ENCODE measurements at regions not wholly inside any gene's neighbourhood (a gene's known extent, or its start where the extent isn't known, plus 50 kb on each side); places are given as distances from the start of the nearest gene placed in this dataset.

DNA sequence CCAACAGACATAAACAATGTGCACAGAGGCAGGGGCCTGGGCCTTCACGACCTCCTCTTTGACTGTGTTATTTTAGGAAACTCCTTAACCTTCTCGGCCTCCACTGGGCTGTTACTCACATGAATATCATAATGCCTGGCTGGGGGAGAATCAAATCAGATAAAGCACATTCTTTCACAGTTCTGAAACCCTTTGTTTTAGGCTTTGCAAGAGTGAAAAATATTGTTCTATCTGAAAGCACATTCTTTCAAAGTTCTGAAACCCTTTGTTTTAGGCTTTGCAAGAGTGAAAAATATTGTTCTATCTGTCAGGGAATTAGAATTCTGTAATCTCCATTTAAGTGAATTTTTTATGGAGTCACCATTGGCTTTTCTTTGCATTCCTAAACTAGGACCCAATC lies 50.7 kb upstream of the SYNDIG1 start:
- TF ChIP-seq GATA3 (IDR thresholded peaks at IDR 0.05; ENCODE audit: low read depth, low read length) (no peak), GATA2 (IDR thresholded peaks at IDR 0.05; ENCODE audit: low read depth, low read length) (no peak)

DNA sequence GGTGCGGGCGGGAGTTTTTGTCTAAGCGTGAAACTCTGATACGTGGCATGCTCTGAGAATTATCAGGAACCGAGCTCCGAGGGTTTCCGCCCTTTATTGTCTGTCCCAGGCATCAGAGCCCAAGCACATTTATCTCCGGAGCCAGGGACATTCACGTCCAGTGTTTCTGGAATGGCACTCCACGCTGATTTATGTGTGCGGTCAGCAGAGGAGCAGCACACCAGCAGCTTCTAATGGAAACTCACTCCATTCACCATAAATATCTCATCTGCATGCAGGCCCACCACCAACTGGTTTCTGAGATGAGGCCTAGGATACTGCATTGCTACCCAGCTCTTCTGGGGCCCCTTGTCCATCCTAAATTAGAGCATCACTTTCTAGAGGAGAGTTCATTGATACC lies 51.9 kb upstream of the SYNDIG1 start:
- TF ChIP-seq GATA3 (IDR thresholded peaks at IDR 0.05; ENCODE audit: low read depth, low read length), result no peak
- TF ChIP-seq GATA2 (IDR thresholded peaks at IDR 0.05; ENCODE audit: low read depth, low read length), result no peak

DNA sequence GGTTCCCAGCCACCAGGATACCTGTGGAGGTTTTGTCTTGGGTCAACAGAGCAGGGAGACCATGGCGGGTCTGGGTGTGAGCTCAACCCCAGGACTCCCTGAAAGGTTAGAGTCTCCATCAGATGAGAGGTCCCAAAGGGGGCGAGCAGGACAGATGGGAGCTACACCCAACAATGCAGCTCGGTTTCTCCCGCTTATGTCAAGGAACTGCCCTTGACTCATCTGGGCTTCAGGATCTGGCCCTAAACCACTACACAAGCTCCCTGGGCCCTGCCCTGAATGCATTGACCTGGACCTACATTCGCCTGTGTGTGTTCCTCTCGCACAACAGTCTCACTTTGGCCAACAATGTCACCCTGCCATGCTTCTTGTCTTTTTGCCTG lies 57.6 kb upstream of the SYNDIG1 start:
- TF ChIP-seq GATA2 (IDR thresholded peaks at IDR 0.05; ENCODE audit: low read depth, low read length), result no peak
- no peak for TF ChIP-seq GATA3 (IDR thresholded peaks at IDR 0.05; ENCODE audit: low read depth, low read length)

DNA sequence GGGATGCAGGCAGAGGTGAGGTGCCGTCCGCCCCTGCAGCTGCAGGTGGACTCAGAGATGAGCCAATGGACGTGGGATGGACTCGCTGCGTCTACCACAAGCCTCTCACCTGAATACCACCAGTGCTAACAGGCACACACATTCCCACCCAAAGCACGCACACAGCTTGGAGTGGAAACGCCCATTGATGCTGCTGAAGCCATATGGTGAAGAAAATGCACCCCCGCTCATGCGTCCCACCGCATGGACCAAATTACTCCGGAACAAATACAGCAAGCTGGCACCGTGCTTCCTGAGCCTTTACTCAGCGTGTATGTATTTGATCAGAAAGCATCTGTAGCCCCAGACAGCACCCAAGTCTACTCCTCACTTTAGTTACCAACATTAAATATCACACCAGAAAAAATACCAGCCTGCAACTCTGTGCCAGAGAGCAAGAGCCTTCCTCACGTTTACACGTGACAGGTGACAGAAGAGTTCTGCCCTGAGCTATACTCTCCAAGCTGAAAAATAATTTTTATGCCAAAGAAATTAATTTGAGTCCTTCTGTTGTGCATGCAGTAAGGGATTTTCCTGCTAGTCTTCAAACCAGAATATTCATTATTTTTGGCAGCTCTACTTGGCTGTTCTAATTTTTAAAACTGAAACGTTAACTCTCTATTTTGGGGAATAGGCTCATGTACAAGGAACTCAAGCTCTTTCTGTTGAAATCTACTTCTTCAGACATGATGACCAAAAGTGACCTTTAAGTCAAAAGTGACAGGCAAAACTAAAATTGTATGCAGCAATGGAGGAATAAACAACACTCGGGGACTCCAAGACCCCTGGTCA lies 58.2 kb upstream of the SYNDIG1 start:
- TF ChIP-seq GATA2 (IDR thresholded peaks at IDR 0.05; ENCODE audit: low read depth, low read length) (no peak), GATA3 (IDR thresholded peaks at IDR 0.05; ENCODE audit: low read depth, low read length) (no peak)

DNA sequence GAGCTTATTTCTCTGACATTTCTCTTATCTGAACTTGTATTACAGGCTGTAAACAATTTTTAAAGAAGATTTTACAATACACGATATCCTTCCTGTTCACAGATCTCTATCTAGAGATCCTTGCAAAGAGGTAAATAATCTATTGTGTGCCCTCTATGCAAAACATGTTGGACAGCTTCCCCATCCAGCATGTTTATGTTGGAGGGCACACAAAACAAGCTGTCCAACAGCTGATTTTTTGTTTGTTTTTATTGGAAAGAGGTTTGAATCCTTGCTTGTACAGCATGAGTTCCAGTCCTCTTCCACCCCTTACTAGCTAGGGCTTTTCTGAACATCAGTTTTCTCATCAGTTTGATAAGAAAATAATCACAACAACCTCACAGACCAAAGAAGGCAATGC lies 62.3 kb upstream of the SYNDIG1 start:
- TF ChIP-seq GATA2 (IDR thresholded peaks at IDR 0.05; ENCODE audit: low read depth, low read length) (no peak), GATA3 (IDR thresholded peaks at IDR 0.05; ENCODE audit: low read depth, low read length) (no peak)

DNA sequence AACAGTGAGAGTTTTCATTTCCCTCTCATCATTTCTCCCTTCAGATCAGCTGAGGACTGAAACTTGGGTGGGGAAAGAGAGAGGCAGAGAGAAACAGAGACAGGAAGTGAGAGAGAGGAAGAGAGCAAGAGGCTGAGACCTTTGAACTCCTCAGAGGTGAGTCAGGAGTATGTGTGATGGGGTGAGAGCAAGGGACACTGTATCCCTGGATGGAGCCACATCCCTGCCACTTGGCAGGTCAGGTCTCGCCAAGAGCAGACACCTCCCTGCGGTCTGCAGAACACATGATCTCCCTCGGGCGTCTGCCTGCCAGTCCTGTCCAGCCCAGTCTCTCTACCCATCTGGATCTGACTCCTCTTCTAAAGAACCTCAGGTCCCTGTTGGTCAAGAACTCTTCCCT lies 62.7 kb upstream of the SYNDIG1 start:
- TF ChIP-seq GATA2 (IDR thresholded peaks at IDR 0.05; ENCODE audit: low read depth, low read length) (no peak), GATA3 (IDR thresholded peaks at IDR 0.05; ENCODE audit: low read depth, low read length) (no peak)

DNA sequence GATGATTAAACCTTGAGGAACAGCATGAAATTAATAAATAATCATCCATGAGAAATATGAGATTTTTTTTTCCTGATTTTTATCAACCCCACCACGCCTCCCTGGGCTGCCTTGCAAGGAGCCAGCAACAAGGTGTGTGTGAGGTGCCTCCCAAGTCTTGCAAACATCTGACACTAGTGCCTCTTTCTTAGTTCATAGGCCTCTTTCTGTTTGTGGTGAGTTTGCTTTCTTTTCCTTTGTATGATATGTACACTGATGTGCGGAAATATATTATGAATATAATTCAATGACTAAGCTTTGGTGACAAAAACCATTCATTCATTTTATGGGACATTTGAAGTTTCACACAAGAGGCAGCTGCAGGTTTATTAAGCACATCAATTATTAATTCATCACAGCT lies 63.2 kb upstream of the SYNDIG1 start:
- no peak for TF ChIP-seq GATA2 (IDR thresholded peaks at IDR 0.05; ENCODE audit: low read depth, low read length)
- no peak for TF ChIP-seq GATA3 (IDR thresholded peaks at IDR 0.05; ENCODE audit: low read depth, low read length)

DNA sequence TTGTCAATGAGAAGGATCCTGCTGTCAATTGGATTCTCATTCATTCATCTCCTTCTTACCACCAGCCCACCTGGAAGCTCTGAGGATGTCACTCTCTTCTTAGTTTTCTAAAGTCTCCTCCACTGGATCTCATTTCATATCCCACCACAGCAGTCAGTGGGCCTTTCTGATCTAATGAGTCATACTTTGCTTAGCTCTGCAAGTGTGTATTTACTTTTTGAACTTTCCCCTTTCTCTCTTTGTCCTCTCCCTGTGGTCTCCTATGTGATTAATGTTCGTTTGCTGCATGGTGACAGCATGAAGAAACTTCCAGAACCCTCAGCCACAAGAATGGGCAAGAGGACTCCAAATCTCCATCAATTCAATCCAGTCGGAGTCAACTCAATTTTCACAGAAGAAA lies 63.6 kb upstream of the SYNDIG1 start:
- no peak for TF ChIP-seq GATA2 (IDR thresholded peaks at IDR 0.05; ENCODE audit: low read depth, low read length)
- TF ChIP-seq GATA3 (IDR thresholded peaks at IDR 0.05; ENCODE audit: low read depth, low read length), result no peak

DNA sequence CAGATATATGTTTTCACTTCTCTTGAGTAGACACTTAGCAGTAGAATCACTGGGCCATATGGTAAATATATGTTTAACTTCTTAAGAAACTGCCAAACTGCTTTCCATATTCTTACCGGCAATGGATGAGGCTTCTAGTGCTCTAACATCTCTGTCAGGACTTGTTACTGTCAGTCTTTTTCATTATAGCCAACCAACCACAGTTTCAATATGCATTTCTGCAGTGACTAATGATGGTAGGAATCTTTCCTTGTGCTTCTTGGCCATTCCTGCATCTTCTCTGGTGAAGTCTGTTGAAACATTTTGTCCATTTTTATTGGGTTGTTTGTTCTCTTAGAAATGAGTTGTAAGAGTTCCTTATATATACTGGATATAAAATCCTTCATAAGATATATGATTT lies 66.0 kb upstream of the SYNDIG1 start:
- TF ChIP-seq GATA3 (IDR thresholded peaks at IDR 0.05; ENCODE audit: low read depth, low read length) (no peak), GATA2 (IDR thresholded peaks at IDR 0.05; ENCODE audit: low read depth, low read length) (no peak)

DNA sequence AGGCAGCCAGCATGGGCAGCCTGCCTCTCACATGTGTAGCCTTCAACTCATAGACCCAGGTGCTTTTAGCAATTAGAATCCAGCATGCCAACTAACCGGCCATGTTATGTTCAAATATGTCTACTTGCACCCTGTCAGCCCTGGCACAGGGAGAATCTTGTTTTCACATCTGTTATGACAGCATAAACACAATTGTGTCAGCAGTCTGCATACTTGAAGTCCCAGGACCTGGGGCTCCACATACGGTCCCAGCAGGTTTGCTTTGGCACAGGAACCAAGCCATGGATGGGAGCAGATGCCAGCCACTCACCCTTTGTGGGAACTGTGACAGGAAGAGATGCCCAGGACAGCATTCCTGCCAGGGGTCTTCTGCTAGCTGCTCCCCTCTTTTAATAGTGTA lies 67.2 kb upstream of the SYNDIG1 start:
- TF ChIP-seq GATA2 (IDR thresholded peaks at IDR 0.05; ENCODE audit: low read depth, low read length), result no peak
- TF ChIP-seq GATA3 (IDR thresholded peaks at IDR 0.05; ENCODE audit: low read depth, low read length), result no peak

DNA sequence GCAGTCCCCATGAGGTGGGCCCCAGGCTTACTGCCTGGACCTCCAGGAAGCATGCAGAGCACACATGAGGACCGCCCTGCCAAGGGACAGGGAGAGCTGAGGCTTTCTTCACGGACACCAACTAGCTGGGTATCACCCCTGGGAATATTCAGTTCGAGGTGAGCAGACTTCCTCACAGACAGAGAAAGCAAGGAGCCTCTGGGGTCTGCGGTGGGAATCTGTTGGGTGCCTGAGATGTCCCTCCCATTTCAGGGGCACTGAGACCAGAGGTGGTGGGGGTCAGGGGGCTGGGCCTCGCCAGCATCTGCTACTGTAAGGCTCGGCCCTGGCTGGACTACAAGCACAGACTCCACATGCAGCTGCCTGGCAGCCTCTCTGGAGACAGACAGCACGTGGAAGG lies 74.3 kb upstream of the SYNDIG1 start:
- TF ChIP-seq GATA3 (IDR thresholded peaks at IDR 0.05; ENCODE audit: low read depth, low read length), result no peak
- no peak for TF ChIP-seq GATA2 (IDR thresholded peaks at IDR 0.05; ENCODE audit: low read depth, low read length)

DNA sequence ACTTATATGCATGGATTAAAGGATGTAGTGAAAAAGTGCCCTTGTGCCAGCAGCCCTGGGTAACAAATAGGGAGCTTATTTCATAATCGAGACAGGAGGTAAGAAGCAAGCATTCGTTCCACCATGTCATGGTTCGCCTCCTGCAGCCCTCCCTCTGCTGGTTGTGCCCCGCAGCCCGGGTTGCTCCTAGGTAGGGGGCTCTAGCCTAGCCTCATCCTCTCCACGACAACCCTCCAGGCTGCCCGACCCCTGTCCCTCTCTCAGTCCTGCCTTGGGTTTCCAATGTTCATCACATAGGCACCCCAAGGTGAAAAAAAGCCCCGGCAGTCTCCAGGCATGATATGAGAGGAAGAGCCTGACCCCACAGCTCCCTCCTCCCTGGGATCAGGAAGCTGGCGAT lies 75.5 kb upstream of the SYNDIG1 start:
- TF ChIP-seq GATA3 (IDR thresholded peaks at IDR 0.05; ENCODE audit: low read depth, low read length) (no peak), GATA2 (IDR thresholded peaks at IDR 0.05; ENCODE audit: low read depth, low read length) (no peak)

DNA sequence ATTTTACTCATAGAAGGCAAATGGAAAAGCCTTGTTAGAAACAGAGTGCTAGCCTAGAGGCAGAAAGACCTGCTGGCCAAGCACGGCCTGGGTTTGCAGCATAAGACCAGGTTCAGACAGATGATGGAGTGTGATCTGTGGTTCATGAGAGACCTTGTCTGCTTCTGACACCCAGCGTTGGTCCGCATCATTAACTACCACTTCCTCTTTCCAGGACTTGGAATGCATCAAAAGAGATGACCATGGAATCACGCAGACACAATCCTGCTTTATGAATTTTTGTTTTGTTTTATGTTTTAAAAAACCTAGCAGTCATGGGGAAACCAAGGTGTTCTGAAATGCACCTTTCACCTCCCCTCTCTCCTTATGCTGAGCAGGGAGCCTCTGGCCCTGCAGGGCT lies 76.8 kb upstream of the SYNDIG1 start:
- TF ChIP-seq GATA3 (IDR thresholded peaks at IDR 0.05; ENCODE audit: low read depth, low read length) (no peak), GATA2 (IDR thresholded peaks at IDR 0.05; ENCODE audit: low read depth, low read length) (no peak)

DNA sequence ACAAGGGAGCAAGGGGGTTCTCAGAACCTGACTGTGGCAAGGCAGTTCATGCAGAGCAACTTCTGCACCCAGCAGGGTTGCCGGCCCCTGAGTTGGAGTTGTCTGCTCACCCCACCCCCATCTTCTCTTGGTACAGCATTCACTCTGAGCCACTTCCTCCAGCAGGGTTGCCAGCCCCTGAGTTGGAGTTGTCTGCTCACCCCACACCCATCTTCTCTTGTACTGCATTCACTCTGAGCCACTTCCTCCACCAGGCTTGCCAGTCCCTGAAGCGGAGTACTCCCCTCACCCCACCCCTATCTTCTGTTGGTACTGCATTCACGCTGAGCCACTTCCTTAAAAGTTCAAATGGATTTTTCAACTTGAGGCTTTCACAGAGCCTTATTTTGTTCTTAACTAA lies 79.7 kb upstream of the SYNDIG1 start:
- TF ChIP-seq GATA3 (IDR thresholded peaks at IDR 0.05; ENCODE audit: low read depth, low read length) (no peak), GATA2 (IDR thresholded peaks at IDR 0.05; ENCODE audit: low read depth, low read length) (no peak)

DNA sequence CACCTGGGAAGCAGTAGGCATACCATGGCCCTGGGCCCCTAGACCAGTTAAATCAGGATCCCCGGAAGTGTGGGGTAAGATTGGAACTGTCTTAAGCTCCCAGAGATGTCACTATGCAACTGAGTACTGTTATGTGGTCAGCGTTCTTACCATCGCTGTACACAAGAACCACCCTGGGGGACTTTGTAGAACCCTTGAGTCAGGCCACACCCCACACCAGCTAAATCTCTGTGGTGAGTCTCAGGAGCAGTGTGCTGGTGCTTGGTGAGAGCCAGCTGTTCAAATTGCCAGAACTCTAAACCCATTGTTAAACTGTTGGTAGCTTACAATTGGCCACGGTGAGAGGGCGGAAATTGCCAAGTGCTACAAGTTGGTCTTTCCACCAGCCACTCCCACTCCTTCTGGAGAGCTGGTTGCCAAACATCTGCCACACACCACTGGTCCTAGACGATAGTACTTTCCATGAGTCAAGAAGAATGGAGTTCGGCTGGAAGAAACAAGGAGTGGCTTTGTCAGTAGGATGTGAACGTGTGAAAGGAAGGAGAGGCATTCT lies 80.5 kb upstream of the SYNDIG1 start:
- no peak for TF ChIP-seq GATA3 (IDR thresholded peaks at IDR 0.05; ENCODE audit: low read depth, low read length)
- no peak for TF ChIP-seq GATA2 (IDR thresholded peaks at IDR 0.05; ENCODE audit: low read depth, low read length)

Data from SH-SY5Y (cell line).